ENCODE measurements at regions not wholly inside any gene's neighbourhood (a gene's known extent, or its start where the extent isn't known, plus 50 kb on each side); places are given as distances from the start of the nearest gene placed in this dataset.
"Not testable (repeated sequence)": the region's sequence is repeated elsewhere in the genome, so short reads cannot be mapped to it uniquely, and the experiment has no call there.

- TF ChIP-seq, protein P1, sequence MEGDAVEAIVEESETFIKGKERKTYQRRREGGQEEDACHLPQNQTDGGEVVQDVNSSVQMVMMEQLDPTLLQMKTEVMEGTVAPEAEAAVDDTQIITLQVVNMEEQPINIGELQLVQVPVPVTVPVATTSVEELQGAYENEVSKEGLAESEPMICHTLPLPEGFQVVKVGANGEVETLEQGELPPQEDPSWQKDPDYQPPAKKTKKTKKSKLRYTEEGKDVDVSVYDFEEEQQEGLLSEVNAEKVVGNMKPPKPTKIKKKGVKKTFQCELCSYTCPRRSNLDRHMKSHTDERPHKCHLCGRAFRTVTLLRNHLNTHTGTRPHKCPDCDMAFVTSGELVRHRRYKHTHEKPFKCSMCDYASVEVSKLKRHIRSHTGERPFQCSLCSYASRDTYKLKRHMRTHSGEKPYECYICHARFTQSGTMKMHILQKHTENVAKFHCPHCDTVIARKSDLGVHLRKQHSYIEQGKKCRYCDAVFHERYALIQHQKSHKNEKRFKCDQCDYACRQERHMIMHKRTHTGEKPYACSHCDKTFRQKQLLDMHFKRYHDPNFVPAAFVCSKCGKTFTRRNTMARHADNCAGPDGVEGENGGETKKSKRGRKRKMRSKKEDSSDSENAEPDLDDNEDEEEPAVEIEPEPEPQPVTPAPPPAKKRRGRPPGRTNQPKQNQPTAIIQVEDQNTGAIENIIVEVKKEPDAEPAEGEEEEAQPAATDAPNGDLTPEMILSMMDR (IDR thresholded peaks at IDR 0.05; ENCODE audit: poor library complexity), result not testable (repeated sequence)
- not testable (repeated sequence) for TF ChIP-seq EZH2phosphoT487 (IDR thresholded peaks at IDR 0.05; ENCODE audit: low read depth, severe bottlenecking, unreplicated experiment); EZH2 (IDR thresholded peaks at IDR 0.05; ENCODE audit: borderline replicate concordance)
Observed at GRCh38 chr16:76138056-76138455, 139.1 kb upstream of the CNTNAP4 start.

Data from hepatocyte (in vitro differentiated cells).